Adrenal gland (tissue), 9 donors: ENCODE measurements at regions not wholly inside any gene's neighbourhood (a gene's known extent, or its start where the extent isn't known, plus 50 kb on each side); places are given as distances from the start of the nearest gene placed in this dataset.

Experiments used
- DNase-seq, 7 donors: peaks; one replicate each; pipeline ENCODE4 v3.0.0-alpha.2; 2019 to 2020
- H3K27ac ChIP-seq, 5 donors: fragments of 200-600 bp; sonication (generic) in 4 of 5; 1 replicate in 3 of 5; 2 replicates in 2 of 5; pipeline versions ENCODE4 v1.5.1 to v1.8.0; 2016 to 2020; ENCODE audit warnings: mild to moderate bottlenecking in 1 of 5
- H3K27me3 ChIP-seq: fragments of 200-600 bp; 2 replicates; pipeline ENCODE4 v1.8.0; 2021
- H3K36me3 ChIP-seq, 2 donors: fragments of 200-600 bp; replicated peaks in 1 of 2; 1 replicate in 1 of 2; 2 replicates in 1 of 2; pipeline versions ENCODE4 v1.5.1 to v1.8.0; 2018 to 2022
- H3K4me1 ChIP-seq, 2 donors: fragments of 200-600 bp; replicated peaks in 1 of 2; 1 replicate in 1 of 2; 2 replicates in 1 of 2; pipeline versions ENCODE4 v1.5.1 to v1.8.0; 2018 to 2021
- H3K4me3 ChIP-seq, 4 donors: fragments of 200-600 bp; sonication (generic) in 3 of 4; one replicate each; pipeline ENCODE4 v1.5.1; 2016 to 2018
- H3K9me3 ChIP-seq, 3 donors: fragments of 200-600 bp; sonication (generic) in 1 of 3; replicated peaks in 1 of 3; 1 replicate in 2 of 3; 2 replicates in 1 of 3; pipeline versions ENCODE4 v1.5.1 to v1.8.0; 2016 to 2021
- CTCF ChIP-seq, 6 experiments: fragments of 450-650 bp in 4 of 6; fragments of 200-600 bp in 2 of 6; sonication (generic) in 1 of 6; IDR thresholded peaks; 1 replicate in 5 of 6; 2 replicates in 1 of 6; pipeline versions ENCODE4 v1.5.1 to v1.8.0; 2016 to 2021; ENCODE audit warnings: antibody characterized with exemption in 6 of 6, mild to moderate bottlenecking in 2 of 6, moderate library complexity in 1 of 6
- POLR2A ChIP-seq, 2 donors: fragments of 450-650 bp; IDR thresholded peaks; one replicate each; pipeline ENCODE4 v1.6.1; 2017; ENCODE audit warnings: antibody characterized with exemption in 2 of 2, mild to moderate bottlenecking in 2 of 2, moderate library complexity in 1 of 2
- WGBS, 4 donors: extraction: QIAGEN DNeasy Blood & Tissue Kit in 2 of 4; methylation state at CpG; one replicate each; pipeline versions ENCODE4 v1.1.5 to v1.1.7; 2013 to 2017; 5-methylcytosine and 5-hydroxymethylcytosine counted together
- intact Hi-C, 2 donors: fragments of 100-400 bp; cut with DNase I; formaldehyde crosslinking; loops; one replicate each; pipeline versions ENCODE4 v1.14.1 to v1.15.0; 2022 to 2023
- donor health status: healthy with polysubstance abuse.
- donor health status: Bipolar disorder and iron deficiency.
- donor health status: DM: yes; HTN: yes; CAD: no.
- donor health status: DM: no; HTN: no; CAD: no.
- donor health status: DM: no; HTN: no; CAD: no.

GRCh38 chr18:51383116-51383515 is 185.6 kb upstream of the MEX3C start:
- no peaks in the 10 kb centered on the region for H3K36me3 ChIP-seq
- no peaks in the 10 kb centered on the region for H3K9me3 ChIP-seq
- H3K4me1 ChIP-seq = no peaks in the 10 kb centered on the region
- H3K4me3 ChIP-seq = no peak overlapping the region
- no peak overlapping the region for H3K27ac ChIP-seq
- TF ChIP-seq POLR2A (IDR thresholded peaks at IDR 0.05) (no peak), CTCF (IDR thresholded peaks at IDR 0.05) (no peak)
- no peak for DNase-seq
- no peaks in the 10 kb centered on the region for H3K27me3 ChIP-seq
- intact Hi-C loops = loop anchor here (5.0 to 10.0 kb wide), 2 partner anchors 268 to 271 kb away; no protein-coding TSS in a partner anchor
- 75 to 83% (median 77%) methylated on average over 4 of the region's 4 CpGs for WGBS, 4 donors

GRCh38 chr18:51383711-51384110 is 186.2 kb upstream of the MEX3C start:
- WGBS, 4 donors = 88 to 100% (median 89%) methylated on average over 1 of the region's 1 CpG
- DNase-seq = no peak
- H3K4me1 ChIP-seq = no peaks in the 10 kb centered on the region
- no peaks in the 10 kb centered on the region for H3K36me3 ChIP-seq
- H3K4me3 ChIP-seq = no peak overlapping the region
- no peak overlapping the region for H3K27ac ChIP-seq
- intact Hi-C loops = loop anchor here (5.0 to 10.0 kb wide), 2 partner anchors 269 to 271 kb away; no protein-coding TSS in a partner anchor
- no peaks in the 10 kb centered on the region for H3K27me3 ChIP-seq
- H3K9me3 ChIP-seq = no peaks in the 10 kb centered on the region
- TF ChIP-seq POLR2A (IDR thresholded peaks at IDR 0.05) (no peak), CTCF (IDR thresholded peaks at IDR 0.05) (no peak)

GRCh38 chr18:51385270-51385669 is 187.8 kb upstream of the MEX3C start:
- no peak overlapping the region for H3K4me3 ChIP-seq
- no peak for DNase-seq
- TF ChIP-seq POLR2A (IDR thresholded peaks at IDR 0.05) (no peak), CTCF (IDR thresholded peaks at IDR 0.05) (no peak)
- no peaks in the 10 kb centered on the region for H3K4me1 ChIP-seq
- WGBS, 4 donors = 70 to 74% (median 71%) methylated on average over 2 of the region's 2 CpGs
- no peaks in the 10 kb centered on the region for H3K36me3 ChIP-seq
- H3K9me3 ChIP-seq = no peaks in the 10 kb centered on the region
- H3K27me3 ChIP-seq = no peaks in the 10 kb centered on the region
- no peak overlapping the region for H3K27ac ChIP-seq
- intact Hi-C loops = loop anchor here in 1 of 2 donors (10.0 kb wide), 1 partner anchor 270 kb away; no protein-coding TSS in a partner anchor

GRCh38 chr18:51390702-51391101 is 193.2 kb upstream of the MEX3C start:
- H3K9me3 ChIP-seq = no peaks in the 10 kb centered on the region
- H3K4me1 ChIP-seq = no peaks in the 10 kb centered on the region
- H3K36me3 ChIP-seq = no peaks in the 10 kb centered on the region
- no peak for DNase-seq
- intact Hi-C loops = no loop called here
- 63 to 71% (median 65%) methylated on average over 3 of the region's 3 CpGs for WGBS, 4 donors
- TF ChIP-seq POLR2A (IDR thresholded peaks at IDR 0.05) (no peak), CTCF (IDR thresholded peaks at IDR 0.05) (no peak)
- no peak overlapping the region for H3K4me3 ChIP-seq
- H3K27me3 ChIP-seq = no peaks in the 10 kb centered on the region
- no peak overlapping the region for H3K27ac ChIP-seq
